ENCODE measurements at regions not wholly inside any gene's neighbourhood (a gene's known extent, or its start where the extent isn't known, plus 50 kb on each side); places are given as distances from the start of the nearest gene placed in this dataset.

GRCh38 chr13:99834246-99834645 lies 137.3 kb downstream of the ZIC5 start:
- no peaks in the 10 kb centered on the region for H3K9me3 ChIP-seq (ENCODE audit: control insufficient read depth in 2 of 2, insufficient read depth in 1 of 2, low read length in 1 of 2)
- H3K4me3 ChIP-seq (ENCODE audit: low read length in 2 of 2), result no peak overlapping the region
- 76% methylated on average over 3 of the region's 3 CpGs for WGBS
- no peaks in the 10 kb centered on the region for H3K27me3 ChIP-seq (ENCODE audit: control insufficient read depth in 2 of 2, insufficient read depth in 1 of 2, low read length in 1 of 2)
- H3K4me1 ChIP-seq (ENCODE audit: control insufficient read depth in 2 of 2, insufficient read depth in 2 of 2, low read length in 2 of 2), result no peaks in the 10 kb centered on the region
- no peak for DNase-seq (ENCODE audit: low read depth in 6 of 9, low spot score in 9 of 9)
- H3K36me3 ChIP-seq (ENCODE audit: control insufficient read depth in 2 of 2, insufficient read depth in 2 of 2, low read length in 1 of 2), result no peaks in the 10 kb centered on the region
- H3K27ac ChIP-seq (ENCODE audit: low read depth in 1 of 2, low read length in 1 of 2), result no peak overlapping the region

- Histone ChIP-seq H3K36me3 (ENCODE audit: control insufficient read depth in 2 of 2, insufficient read depth in 2 of 2, low read length in 1 of 2) (no peaks in the 10 kb centered on the region), H3K27me3 (ENCODE audit: control insufficient read depth in 2 of 2, insufficient read depth in 1 of 2, low read length in 1 of 2) (peaks cover 0 to 3% of the 10 kb centered on the region in 2 donors), H3K4me1 (ENCODE audit: control insufficient read depth in 2 of 2, insufficient read depth in 2 of 2, low read length in 2 of 2) (no peaks in the 10 kb centered on the region), H3K4me3 (ENCODE audit: low read length in 2 of 2) (no peak overlapping the region), H3K27ac (ENCODE audit: low read depth in 1 of 2, low read length in 1 of 2) (no peak overlapping the region), H3K9me3 (ENCODE audit: control insufficient read depth in 2 of 2, insufficient read depth in 1 of 2, low read length in 1 of 2) (no peaks in the 10 kb centered on the region)
- WGBS, result 99% methylated on average over 1 of the region's 1 CpG
- DNase-seq (ENCODE audit: low read depth in 6 of 9, low spot score in 9 of 9), result no peak
Observed at GRCh38 chr13:99832347-99832746, 139.2 kb downstream of the ZIC5 start.

GRCh38 chr13:99830931-99831330 lies 140.6 kb downstream of the ZIC5 start:
- no peak for DNase-seq (ENCODE audit: low read depth in 6 of 9, low spot score in 9 of 9)
- H3K36me3 ChIP-seq (ENCODE audit: control insufficient read depth in 2 of 2, insufficient read depth in 2 of 2, low read length in 1 of 2), result no peaks in the 10 kb centered on the region
- H3K27ac ChIP-seq (ENCODE audit: low read depth in 1 of 2, low read length in 1 of 2), result no peak overlapping the region
- H3K4me1 ChIP-seq (ENCODE audit: control insufficient read depth in 2 of 2, insufficient read depth in 2 of 2, low read length in 2 of 2), result no peaks in the 10 kb centered on the region
- peaks cover 0 to 3% of the 10 kb centered on the region in 2 donors for H3K27me3 ChIP-seq (ENCODE audit: control insufficient read depth in 2 of 2, insufficient read depth in 1 of 2, low read length in 1 of 2)
- no peak overlapping the region for H3K4me3 ChIP-seq (ENCODE audit: low read length in 2 of 2)
- H3K9me3 ChIP-seq (ENCODE audit: control insufficient read depth in 2 of 2, insufficient read depth in 1 of 2, low read length in 1 of 2), result no peaks in the 10 kb centered on the region
- 100% methylated on average over 3 of the region's 3 CpGs for WGBS

- no peak for DNase-seq (ENCODE audit: low read depth in 6 of 9, low spot score in 9 of 9)
- no peak overlapping the region for H3K4me3 ChIP-seq (ENCODE audit: low read length in 2 of 2)
- H3K4me1 ChIP-seq (ENCODE audit: control insufficient read depth in 2 of 2, insufficient read depth in 2 of 2, low read length in 2 of 2), result no peaks in the 10 kb centered on the region
- no peaks in the 10 kb centered on the region for H3K36me3 ChIP-seq (ENCODE audit: control insufficient read depth in 2 of 2, insufficient read depth in 2 of 2, low read length in 1 of 2)
- peaks cover 0 to 3% of the 10 kb centered on the region in 2 donors for H3K27me3 ChIP-seq (ENCODE audit: control insufficient read depth in 2 of 2, insufficient read depth in 1 of 2, low read length in 1 of 2)
- WGBS, result 96% methylated on average over 12 of the region's 12 CpGs
- no peaks in the 10 kb centered on the region for H3K9me3 ChIP-seq (ENCODE audit: control insufficient read depth in 2 of 2, insufficient read depth in 1 of 2, low read length in 1 of 2)
- H3K27ac ChIP-seq (ENCODE audit: low read depth in 1 of 2, low read length in 1 of 2), result no peak overlapping the region
Observed at GRCh38 chr13:99829593-99830239, 141.9 kb downstream of the ZIC5 start.

GRCh38 chr13:99829161-99829560 lies 142.4 kb downstream of the ZIC5 start:
- no peaks in the 10 kb centered on the region for H3K36me3 ChIP-seq (ENCODE audit: control insufficient read depth in 2 of 2, insufficient read depth in 2 of 2, low read length in 1 of 2)
- H3K9me3 ChIP-seq (ENCODE audit: control insufficient read depth in 2 of 2, insufficient read depth in 1 of 2, low read length in 1 of 2), result no peaks in the 10 kb centered on the region
- WGBS, result 94% methylated on average over 5 of the region's 5 CpGs
- no peak overlapping the region for H3K27ac ChIP-seq (ENCODE audit: low read depth in 1 of 2, low read length in 1 of 2)
- H3K4me3 ChIP-seq (ENCODE audit: low read length in 2 of 2), result no peak overlapping the region
- H3K4me1 ChIP-seq (ENCODE audit: control insufficient read depth in 2 of 2, insufficient read depth in 2 of 2, low read length in 2 of 2), result no peaks in the 10 kb centered on the region
- no peak for DNase-seq (ENCODE audit: low read depth in 6 of 9, low spot score in 9 of 9)
- peaks cover 0 to 3% of the 10 kb centered on the region in 2 donors for H3K27me3 ChIP-seq (ENCODE audit: control insufficient read depth in 2 of 2, insufficient read depth in 1 of 2, low read length in 1 of 2)

- H3K4me3 ChIP-seq (ENCODE audit: low read length in 2 of 2), result no peak overlapping the region
- no peaks in the 10 kb centered on the region for H3K36me3 ChIP-seq (ENCODE audit: control insufficient read depth in 2 of 2, insufficient read depth in 2 of 2, low read length in 1 of 2)
- H3K4me1 ChIP-seq (ENCODE audit: control insufficient read depth in 2 of 2, insufficient read depth in 2 of 2, low read length in 2 of 2), result no peaks in the 10 kb centered on the region
- H3K27ac ChIP-seq (ENCODE audit: low read depth in 1 of 2, low read length in 1 of 2), result no peak overlapping the region
- no peaks in the 10 kb centered on the region for H3K9me3 ChIP-seq (ENCODE audit: control insufficient read depth in 2 of 2, insufficient read depth in 1 of 2, low read length in 1 of 2)
- 95% methylated on average over 8 of the region's 8 CpGs for WGBS
- no peak for DNase-seq (ENCODE audit: low read depth in 6 of 9, low spot score in 9 of 9)
- H3K27me3 ChIP-seq (ENCODE audit: control insufficient read depth in 2 of 2, insufficient read depth in 1 of 2, low read length in 1 of 2), result peaks cover 0 to 3% of the 10 kb centered on the region in 2 donors
Observed at GRCh38 chr13:99828735-99829134, 142.8 kb downstream of the ZIC5 start.

GRCh38 chr13:99828123-99828522 lies 143.4 kb downstream of the ZIC5 start:
- 92% methylated on average over 3 of the region's 3 CpGs for WGBS
- H3K4me3 ChIP-seq (ENCODE audit: low read length in 2 of 2), result no peak overlapping the region
- no peak overlapping the region for H3K27ac ChIP-seq (ENCODE audit: low read depth in 1 of 2, low read length in 1 of 2)
- H3K36me3 ChIP-seq (ENCODE audit: control insufficient read depth in 2 of 2, insufficient read depth in 2 of 2, low read length in 1 of 2), result no peaks in the 10 kb centered on the region
- H3K9me3 ChIP-seq (ENCODE audit: control insufficient read depth in 2 of 2, insufficient read depth in 1 of 2, low read length in 1 of 2), result no peaks in the 10 kb centered on the region
- peaks cover 0 to 3% of the 10 kb centered on the region in 2 donors for H3K27me3 ChIP-seq (ENCODE audit: control insufficient read depth in 2 of 2, insufficient read depth in 1 of 2, low read length in 1 of 2)
- no peak for DNase-seq (ENCODE audit: low read depth in 6 of 9, low spot score in 9 of 9)
- no peaks in the 10 kb centered on the region for H3K4me1 ChIP-seq (ENCODE audit: control insufficient read depth in 2 of 2, insufficient read depth in 2 of 2, low read length in 2 of 2)

- whole genome bisulfite sequencing, result 95% methylated on average over 12 of the region's 12 CpGs
- H3K9me3 ChIP-seq (ENCODE audit: control insufficient read depth in 2 of 2, insufficient read depth in 1 of 2, low read length in 1 of 2), result no peaks in the 10 kb centered on the region
- no peaks in the 10 kb centered on the region for H3K4me1 ChIP-seq (ENCODE audit: control insufficient read depth in 2 of 2, insufficient read depth in 2 of 2, low read length in 2 of 2)
- no peaks in the 10 kb centered on the region for H3K36me3 ChIP-seq (ENCODE audit: control insufficient read depth in 2 of 2, insufficient read depth in 2 of 2, low read length in 1 of 2)
- no peak for DNase-seq (ENCODE audit: low read depth in 6 of 9, low spot score in 9 of 9)
- H3K27me3 ChIP-seq (ENCODE audit: control insufficient read depth in 2 of 2, insufficient read depth in 1 of 2, low read length in 1 of 2), result peaks cover 0 to 3% of the 10 kb centered on the region in 2 donors
- H3K27ac ChIP-seq (ENCODE audit: low read depth in 1 of 2, low read length in 1 of 2), result no peak overlapping the region
- no peak overlapping the region for H3K4me3 ChIP-seq (ENCODE audit: low read length in 2 of 2)
Observed at GRCh38 chr13:99827011-99827772, 144.4 kb downstream of the ZIC5 start.

GRCh38 chr13:99823961-99824360 lies 147.6 kb downstream of the ZIC5 start:
- Histone ChIP-seq H3K4me1 (ENCODE audit: control insufficient read depth in 2 of 2, insufficient read depth in 2 of 2, low read length in 2 of 2) (no peaks in the 10 kb centered on the region), H3K36me3 (ENCODE audit: control insufficient read depth in 2 of 2, insufficient read depth in 2 of 2, low read length in 1 of 2) (no peaks in the 10 kb centered on the region), H3K4me3 (ENCODE audit: low read length in 2 of 2) (no peak overlapping the region), H3K27ac (ENCODE audit: low read depth in 1 of 2, low read length in 1 of 2) (no peak overlapping the region), H3K9me3 (ENCODE audit: control insufficient read depth in 2 of 2, insufficient read depth in 1 of 2, low read length in 1 of 2) (no peaks in the 10 kb centered on the region), H3K27me3 (ENCODE audit: control insufficient read depth in 2 of 2, insufficient read depth in 1 of 2, low read length in 1 of 2) (peaks cover 0 to 3% of the 10 kb centered on the region in 2 donors)
- no peak for DNase-seq (ENCODE audit: low read depth in 6 of 9, low spot score in 9 of 9)
- 98% methylated on average over 2 of the region's 2 CpGs for WGBS

Data from thymus (tissue), 11 donors.